Ovary (tissue), 3 donors: ENCODE measurements at regions not wholly inside any gene's neighbourhood (a gene's known extent, or its start where the extent isn't known, plus 50 kb on each side); places are given as distances from the start of the nearest gene placed in this dataset.

Experiments used
- EP300 ChIP-seq: sonication (generic); formaldehyde crosslinking; IDR thresholded peaks from one replicate; pipeline ENCODE4 v1.6.1; 2017; ENCODE audit warnings: antibody characterized with exemption
- POLR2A ChIP-seq: fragments of 450-650 bp; IDR thresholded peaks from one replicate; pipeline ENCODE4 v1.6.1; 2017; ENCODE audit warnings: antibody characterized with exemption, mild to moderate bottlenecking, moderate library complexity
- TF ChIP-seq, protein P1 (sequence below), 3 donors: fragments of 450-650 bp in 2 of 3; fragments of 200-600 bp in 1 of 3; IDR thresholded peaks; one replicate each; pipeline versions ENCODE4 v1.5.1 to v1.8.0; 2016 to 2022; ENCODE audit warnings: antibody characterized with exemption in 3 of 3, mild to moderate bottlenecking in 1 of 3
- donor health status: DM: no; HTN: no; CAD: no.

- TF ChIP-seq, protein P1, sequence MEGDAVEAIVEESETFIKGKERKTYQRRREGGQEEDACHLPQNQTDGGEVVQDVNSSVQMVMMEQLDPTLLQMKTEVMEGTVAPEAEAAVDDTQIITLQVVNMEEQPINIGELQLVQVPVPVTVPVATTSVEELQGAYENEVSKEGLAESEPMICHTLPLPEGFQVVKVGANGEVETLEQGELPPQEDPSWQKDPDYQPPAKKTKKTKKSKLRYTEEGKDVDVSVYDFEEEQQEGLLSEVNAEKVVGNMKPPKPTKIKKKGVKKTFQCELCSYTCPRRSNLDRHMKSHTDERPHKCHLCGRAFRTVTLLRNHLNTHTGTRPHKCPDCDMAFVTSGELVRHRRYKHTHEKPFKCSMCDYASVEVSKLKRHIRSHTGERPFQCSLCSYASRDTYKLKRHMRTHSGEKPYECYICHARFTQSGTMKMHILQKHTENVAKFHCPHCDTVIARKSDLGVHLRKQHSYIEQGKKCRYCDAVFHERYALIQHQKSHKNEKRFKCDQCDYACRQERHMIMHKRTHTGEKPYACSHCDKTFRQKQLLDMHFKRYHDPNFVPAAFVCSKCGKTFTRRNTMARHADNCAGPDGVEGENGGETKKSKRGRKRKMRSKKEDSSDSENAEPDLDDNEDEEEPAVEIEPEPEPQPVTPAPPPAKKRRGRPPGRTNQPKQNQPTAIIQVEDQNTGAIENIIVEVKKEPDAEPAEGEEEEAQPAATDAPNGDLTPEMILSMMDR (IDR thresholded peaks at IDR 0.05): no peak
- TF ChIP-seq POLR2A (no peak), EP300 (no peak)
Measured at GRCh38 chr1:36639461-36639860, 156.7 kb upstream of the CSF3R start.
